ENCODE measurements at regions not wholly inside any gene's neighbourhood (a gene's known extent, or its start where the extent isn't known, plus 50 kb on each side); places are given as distances from the start of the nearest gene placed in this dataset.
A peak's percentile ranks its signal among the peaks of the same experiment; 100 is the strongest.

- no peak for TF ChIP-seq CTCF (conservative IDR thresholded peaks at IDR 0.05)
- no peak overlapping the region for H3K27ac ChIP-seq
Measured at GRCh38 chr13:85545771-85546170, 253.4 kb downstream of the SLITRK6 start.

GRCh38 chr13:85544756-85545155, 254.5 kb downstream of the SLITRK6 start:
- TF ChIP-seq CTCF (conservative IDR thresholded peaks at IDR 0.05): no peak
- H3K27ac ChIP-seq: no peak overlapping the region

GRCh38 chr13:85543144-85543543, 256.1 kb downstream of the SLITRK6 start:
- no peak for TF ChIP-seq CTCF (conservative IDR thresholded peaks at IDR 0.05)
- peak overlapping the region; percentile 41; the same call in 1 of the 2 replicates for H3K27ac ChIP-seq

- H3K27ac ChIP-seq: no peak overlapping the region
- TF ChIP-seq CTCF (conservative IDR thresholded peaks at IDR 0.05): no peak
Measured at GRCh38 chr13:85541476-85541875, 257.7 kb downstream of the SLITRK6 start.

GRCh38 chr13:85538957-85539356, 260.3 kb downstream of the SLITRK6 start:
- no peak for TF ChIP-seq CTCF (conservative IDR thresholded peaks at IDR 0.05)
- H3K27ac ChIP-seq: no peak overlapping the region

- TF ChIP-seq CTCF (conservative IDR thresholded peaks at IDR 0.05): no peak
- H3K27ac ChIP-seq: no peak overlapping the region
Measured at GRCh38 chr13:85537601-85538000, 261.6 kb downstream of the SLITRK6 start.

- no peak for TF ChIP-seq CTCF (conservative IDR thresholded peaks at IDR 0.05)
- no peak overlapping the region for H3K27ac ChIP-seq
Measured at GRCh38 chr13:85536706-85537105, 262.5 kb downstream of the SLITRK6 start.

All from VCaP (cell line).